HG02623 (cell line): ENCODE measurements at regions not wholly inside any gene's neighbourhood (a gene's known extent, or its start where the extent isn't known, plus 50 kb on each side); places are given as distances from the start of the nearest gene placed in this dataset.

Experiments used
- ATAC-seq: cut with Tn5 transposase; IDR thresholded peaks from one replicate; pipeline ENCODE4 v1.9.1; 2021; ENCODE audit warnings: moderate library complexity; ENCODE audit not compliant: unreplicated experiment

GRCh38 chr11:76277298-76278175 lies 71.2 kb upstream of the WNT11 start:
- no peak for ATAC-seq

DNA sequence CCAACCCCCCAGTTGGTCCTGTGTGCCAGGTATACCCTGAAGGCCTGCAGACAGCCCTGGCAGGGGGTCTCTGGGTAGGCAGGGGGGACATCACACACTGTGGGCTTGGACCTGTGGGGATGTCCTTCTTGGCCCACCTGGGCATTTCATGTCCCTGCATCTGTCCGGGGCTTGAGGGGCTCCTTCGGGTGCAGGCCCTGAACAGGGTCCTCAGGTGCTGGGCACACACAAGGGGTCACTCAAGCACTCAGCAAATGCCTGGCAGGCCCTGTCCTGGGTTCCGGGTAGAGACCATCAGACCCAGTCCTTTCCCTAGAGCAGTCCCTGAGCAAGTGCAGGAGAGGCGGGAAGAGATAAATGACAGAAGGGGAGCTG lies 70.5 kb upstream of the WNT11 start:
- no peak for ATAC-seq

- no peak for ATAC-seq
Measured at GRCh38 chr11:76276046-76276780, 69.9 kb upstream of the WNT11 start.

- ATAC-seq = no peak
Measured at GRCh38 chr11:76275446-76275845, 69.1 kb upstream of the WNT11 start.

- ATAC-seq = no peak
Measured at GRCh38 chr11:76271068-76271467, 64.8 kb upstream of the WNT11 start.

- no peak for ATAC-seq
Measured at GRCh38 chr11:76270389-76270788, 64.1 kb upstream of the WNT11 start.

DNA sequence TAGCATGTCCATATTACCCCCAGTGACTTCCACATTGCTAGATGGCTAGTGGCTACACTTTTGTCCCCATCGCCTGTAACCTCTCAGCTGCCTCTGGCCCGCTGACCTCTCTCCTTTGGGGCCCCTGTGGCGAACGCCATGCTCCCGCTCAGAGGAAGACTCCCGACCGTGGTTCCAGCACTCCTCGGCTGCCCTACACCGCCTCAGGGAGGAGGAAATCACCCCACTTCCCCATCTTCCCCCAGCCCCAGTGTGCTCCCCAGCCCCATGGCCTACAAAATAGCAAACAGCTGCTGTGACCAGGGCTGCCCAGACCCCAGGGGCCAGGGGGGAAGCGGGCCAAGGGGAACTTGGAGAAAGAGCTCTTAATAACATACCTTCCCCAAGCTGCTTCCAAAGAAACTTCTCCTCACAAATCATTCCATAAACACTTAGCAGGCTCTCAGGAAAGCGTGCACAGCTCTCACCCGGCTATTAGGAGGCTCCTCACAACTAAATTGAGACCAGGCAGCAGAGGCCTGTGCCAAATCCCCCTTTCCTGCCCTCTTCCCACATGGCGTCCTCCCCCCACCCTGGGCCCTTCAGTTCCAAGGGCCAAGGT lies 63.5 kb upstream of the WNT11 start:
- no peak for ATAC-seq

GRCh38 chr11:76269247-76269646 lies 62.9 kb upstream of the WNT11 start:
- no peak for ATAC-seq

DNA sequence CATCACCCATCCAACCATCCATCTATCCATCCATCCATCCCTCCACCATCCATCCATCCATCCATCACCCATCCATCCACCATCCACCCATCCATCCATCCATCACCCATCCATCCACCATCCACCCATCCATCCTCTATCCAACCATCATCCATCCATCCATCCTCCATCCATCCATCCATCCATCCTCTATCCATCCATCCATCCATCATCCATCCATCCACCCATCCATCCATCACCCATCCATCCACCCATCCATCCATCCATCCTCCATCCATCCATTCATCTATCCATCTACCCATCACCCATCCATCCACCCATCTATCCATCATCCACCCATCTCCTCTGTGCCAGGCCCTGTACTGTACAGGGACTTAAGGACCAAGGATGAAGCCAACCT lies 62.2 kb upstream of the WNT11 start:
- ATAC-seq = no peak

GRCh38 chr11:76267556-76267955 lies 61.3 kb upstream of the WNT11 start:
- ATAC-seq = no peak

DNA sequence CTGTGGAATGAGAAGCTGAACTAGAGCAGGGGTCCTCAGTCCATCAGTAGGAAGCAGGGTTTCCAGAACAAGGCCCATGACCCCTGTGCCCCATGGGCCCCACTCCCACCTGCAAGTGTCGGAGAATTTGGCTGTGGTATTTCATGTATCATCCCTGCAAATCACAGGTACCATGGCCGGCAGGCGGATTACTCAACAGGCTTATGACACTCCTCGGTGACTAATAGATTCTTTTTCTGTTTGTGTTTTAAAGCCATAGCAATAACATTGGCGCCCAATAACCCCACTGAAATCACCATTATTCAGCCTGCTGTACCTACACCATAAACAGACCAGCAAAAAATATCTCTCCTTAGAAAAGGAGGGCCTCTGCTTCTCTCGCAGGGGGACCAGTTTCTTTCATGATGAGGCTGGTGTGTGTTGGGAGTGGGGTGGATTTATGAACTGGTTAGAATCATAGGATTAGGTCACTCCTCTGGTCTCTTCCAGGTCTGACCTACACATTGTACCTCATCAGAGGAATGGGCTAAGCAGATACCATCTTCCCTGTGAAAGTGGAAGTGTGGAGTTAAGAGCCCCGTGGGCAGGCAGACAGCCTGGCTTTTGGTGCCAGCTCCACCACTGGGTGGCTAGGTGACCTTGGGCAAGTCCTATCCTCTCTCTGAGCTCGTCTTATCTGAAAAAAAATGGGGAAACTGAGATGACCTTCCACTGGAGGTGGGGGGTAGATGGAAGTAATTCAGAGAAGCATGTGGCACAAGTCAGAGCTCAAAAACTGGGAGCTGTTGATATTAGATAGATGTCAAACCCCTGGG lies 60.2 kb upstream of the WNT11 start:
- ATAC-seq = no peak

- no peak for ATAC-seq
Measured at GRCh38 chr11:76265771-76266241, 59.5 kb upstream of the WNT11 start.

- no peak for ATAC-seq
Measured at GRCh38 chr11:76263657-76264056, 57.4 kb upstream of the WNT11 start.

- ATAC-seq = no peak
Measured at GRCh38 chr11:76263166-76263565, 56.9 kb upstream of the WNT11 start.

DNA sequence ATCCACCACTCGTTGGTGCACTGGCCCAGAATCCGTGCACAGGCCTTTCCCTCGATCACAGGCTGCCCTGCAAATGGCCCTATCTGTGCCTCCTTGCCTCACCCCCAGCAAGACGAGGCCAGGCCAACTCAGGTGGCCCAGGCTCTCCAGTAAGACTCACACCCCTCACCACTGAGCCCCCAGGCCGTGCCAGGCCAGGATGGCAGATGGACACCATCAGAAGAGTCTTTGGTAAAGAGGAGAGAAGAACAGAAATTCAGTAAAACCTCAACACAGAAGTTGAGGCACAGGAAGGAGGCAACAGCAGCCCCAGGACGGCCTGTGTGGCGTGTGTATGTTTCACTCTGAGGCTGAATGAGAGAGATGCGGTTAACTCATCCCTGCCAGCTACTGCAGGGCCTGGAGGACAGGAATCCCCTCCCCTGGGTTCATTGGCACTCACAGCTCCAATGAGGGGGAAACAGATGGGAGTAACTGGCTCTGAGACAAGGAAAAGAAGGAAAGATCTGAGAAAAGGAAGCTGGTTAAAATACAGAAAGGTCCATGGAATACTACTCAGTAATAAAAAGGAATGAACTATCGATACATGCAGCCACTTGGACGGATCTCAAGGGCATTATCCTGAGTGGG lies 54.1 kb upstream of the WNT11 start:
- ATAC-seq = no peak

DNA sequence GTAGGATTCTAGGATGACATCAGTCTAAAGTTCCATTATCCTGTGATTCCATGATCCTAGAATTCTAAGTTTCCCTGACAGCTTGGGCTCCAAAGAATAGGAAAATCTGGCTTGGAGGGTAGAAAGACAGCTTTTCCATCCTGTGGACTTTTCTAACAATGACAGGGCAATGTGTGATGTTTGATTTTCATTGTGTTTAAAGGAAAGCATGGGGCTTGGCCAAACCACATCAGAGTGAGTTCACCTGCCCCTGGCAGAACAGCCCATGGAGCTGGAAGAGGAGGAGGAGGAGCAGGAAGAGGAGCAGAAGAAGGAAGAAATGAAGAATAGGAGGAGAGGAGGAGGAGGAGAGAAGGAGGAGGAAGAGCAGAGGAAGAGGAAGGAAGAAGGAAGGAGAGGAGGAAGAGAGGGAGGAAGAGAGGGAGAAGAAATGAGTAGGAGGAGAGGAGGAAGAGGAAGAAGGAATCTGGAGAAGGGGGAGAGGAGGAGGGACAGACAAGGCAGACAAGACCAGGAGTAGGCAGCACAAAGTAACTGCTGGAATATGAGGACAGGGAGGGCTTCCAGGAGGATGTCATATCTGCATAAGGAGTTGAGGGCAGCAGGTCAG lies 53.1 kb upstream of the WNT11 start:
- ATAC-seq = no peak

- no peak for ATAC-seq
Measured at GRCh38 chr11:76257074-76257719, 50.9 kb upstream of the WNT11 start.

- ATAC-seq = no peak
Measured at GRCh38 chr11:76256448-76256847, 50.1 kb upstream of the WNT11 start.
